ENCODE measurements at regions not wholly inside any gene's neighbourhood (a gene's known extent, or its start where the extent isn't known, plus 50 kb on each side); places are given as distances from the start of the nearest gene placed in this dataset.

DNA sequence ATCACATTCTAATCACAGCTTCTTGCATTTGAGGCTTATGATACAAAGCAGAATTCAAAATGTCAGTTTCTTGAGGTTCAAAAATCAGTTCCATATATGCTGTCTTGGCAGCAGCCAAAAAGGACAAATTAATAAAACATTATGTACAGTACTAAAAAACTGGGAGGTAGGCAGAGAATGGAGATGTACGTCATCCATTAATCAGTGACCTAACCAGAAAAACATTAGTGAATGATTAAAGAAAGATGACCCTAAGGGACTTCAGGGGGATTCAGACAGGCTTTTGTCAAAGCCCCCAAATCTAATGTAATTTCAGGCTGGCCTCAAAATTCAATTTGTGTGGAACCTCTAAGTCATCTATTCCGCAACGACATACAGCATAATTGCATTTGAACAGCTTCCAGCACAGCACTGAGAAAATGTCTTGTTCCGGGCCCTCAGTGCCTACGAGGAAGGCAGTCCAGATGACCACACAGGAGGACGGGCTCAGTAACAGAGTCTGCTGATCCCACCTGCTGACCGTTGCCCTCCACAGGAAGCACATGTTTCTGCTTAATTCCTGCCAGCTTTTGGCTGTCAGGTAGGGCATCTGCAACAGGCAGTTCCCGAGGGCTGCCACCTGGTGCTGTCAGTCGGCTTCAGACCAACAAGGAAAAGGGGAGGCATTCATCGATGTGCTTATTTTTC is 83.8 kb upstream of the HHIP start:
- peak overlapping the region in 4 of 11 experiments; percentile 5 to 26 (median 19); a peak in 4 of 22 replicates for H3K4me2 ChIP-seq
- H3K27me3 ChIP-seq, result no peaks in the 10 kb centered on the region
- no peak for TF ChIP-seq Cebpa-rat (IDR thresholded peaks at IDR 0.05)
- no peaks in the 10 kb centered on the region for H4K20me1 ChIP-seq
- H3K4me3 ChIP-seq, result no peak overlapping the region
- no peak overlapping the region for H3K27ac ChIP-seq
- no peaks in the 10 kb centered on the region for H3K9me3 ChIP-seq (replicated peaks in 1 of 11)
- no peak overlapping the region for H3K9ac ChIP-seq
- H3K36me3 ChIP-seq, result no peaks in the 10 kb centered on the region
- peaks cover 0 to 9% (median under 1%) of the 10 kb centered on the region in 10 experiments; a peak in 7 of 20 replicates for H3K4me1 ChIP-seq

DNA sequence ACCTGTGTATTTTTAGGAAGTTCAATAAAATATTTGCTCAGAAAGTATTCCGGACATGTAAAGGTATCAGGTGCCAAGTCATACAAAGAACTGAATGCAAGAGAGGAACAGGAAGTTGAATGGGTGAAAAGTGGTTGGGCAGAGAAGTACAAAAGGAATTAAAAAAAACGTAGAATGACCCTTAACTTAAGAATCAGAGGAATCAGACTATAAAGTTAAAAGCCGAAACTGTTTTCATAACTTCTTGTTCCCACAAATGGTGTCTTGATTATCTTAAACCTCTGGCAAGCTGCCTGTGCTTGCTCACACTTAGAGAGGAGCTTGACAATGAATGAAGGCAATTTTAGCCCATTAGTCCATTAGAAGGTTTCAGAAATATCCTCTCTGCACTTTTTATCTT is 81.6 kb upstream of the HHIP start:
- Histone ChIP-seq H4K20me1 (no peaks in the 10 kb centered on the region), H3K36me3 (no peaks in the 10 kb centered on the region), H3K4me2 (no peak overlapping the region), H3K27ac (no peak overlapping the region), H3K4me1 (peaks cover 0 to 9% (median 0%) of the 10 kb centered on the region in 10 experiments; a peak in 6 of 20 replicates), H3K9ac (no peak overlapping the region), H3K27me3 (no peaks in the 10 kb centered on the region), H3K9me3 (replicated peaks in 1 of 11) (no peaks in the 10 kb centered on the region), H3K4me3 (no peak overlapping the region)
- TF ChIP-seq Cebpa-rat (IDR thresholded peaks at IDR 0.05), result no peak

DNA sequence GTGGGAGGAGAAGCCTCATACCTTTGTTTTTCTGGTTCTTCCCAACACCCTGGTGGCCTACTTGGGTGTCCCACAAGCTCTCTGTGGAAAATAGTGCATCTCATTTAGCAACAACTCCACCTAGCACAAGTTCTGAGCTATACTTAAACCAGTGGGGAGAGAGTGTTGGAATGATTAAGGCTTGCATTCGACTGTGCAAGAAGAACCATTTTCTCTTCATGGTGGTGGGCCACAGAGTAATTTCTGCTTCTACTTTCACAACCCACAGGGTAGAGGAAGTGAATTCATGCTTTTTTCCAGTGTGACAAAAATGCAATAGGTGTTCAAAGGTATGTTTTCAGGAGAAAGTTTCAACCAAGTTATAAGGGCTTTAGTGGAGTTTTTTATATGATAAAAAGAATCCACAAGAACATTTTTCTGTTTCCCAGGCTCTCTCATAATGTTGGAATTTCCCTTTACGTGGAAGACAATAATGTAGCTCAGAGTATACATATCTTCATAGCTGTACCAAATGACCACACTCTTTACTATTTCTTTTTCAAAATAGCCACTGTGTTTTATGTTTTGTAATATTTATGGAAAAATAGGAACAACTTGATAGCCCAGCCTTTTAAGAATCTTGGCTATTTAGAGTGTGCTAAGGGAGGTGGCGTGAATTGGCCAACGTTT is 80.3 kb upstream of the HHIP start:
- Histone ChIP-seq H3K27ac (no peak overlapping the region), H3K4me1 (peaks cover 0 to 9% (median 0%) of the 10 kb centered on the region in 10 experiments; a peak in 6 of 20 replicates), H3K4me3 (no peak overlapping the region), H3K27me3 (no peaks in the 10 kb centered on the region), H4K20me1 (no peaks in the 10 kb centered on the region), H3K9me3 (replicated peaks in 1 of 11) (no peaks in the 10 kb centered on the region), H3K36me3 (no peaks in the 10 kb centered on the region), H3K4me2 (no peak overlapping the region), H3K9ac (no peak overlapping the region)
- TF ChIP-seq Cebpa-rat (IDR thresholded peaks at IDR 0.05), result no peak

DNA sequence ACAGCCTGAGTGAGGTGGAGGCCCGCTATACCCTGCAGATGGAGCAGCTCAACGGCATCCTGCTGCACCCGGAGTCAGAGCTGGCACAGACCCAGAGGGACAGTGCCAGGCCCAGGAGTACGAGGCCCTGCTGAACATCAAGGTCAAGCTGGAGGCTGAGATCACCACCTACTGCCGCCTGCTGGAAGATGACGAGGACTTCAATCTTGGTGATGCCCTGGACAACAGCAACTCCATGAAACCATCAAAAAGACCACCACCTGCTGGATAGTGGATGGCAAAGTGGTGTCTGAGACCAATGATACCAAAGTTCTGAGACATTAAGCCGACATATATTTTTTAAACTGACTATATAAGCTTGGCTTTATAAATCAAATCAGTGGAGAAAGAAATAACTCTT is 73.3 kb upstream of the HHIP start:
- H3K4me3 ChIP-seq, result no peak overlapping the region
- H3K4me2 ChIP-seq, result no peak overlapping the region
- H3K9ac ChIP-seq, result no peak overlapping the region
- no peaks in the 10 kb centered on the region for H3K9me3 ChIP-seq (replicated peaks in 1 of 11)
- no peaks in the 10 kb centered on the region for H3K36me3 ChIP-seq
- H3K27ac ChIP-seq, result no peak overlapping the region
- no peaks in the 10 kb centered on the region for H3K27me3 ChIP-seq
- peaks cover 17 to 28% (median 24%) of the 10 kb centered on the region in 10 experiments for H3K4me1 ChIP-seq
- TF ChIP-seq Cebpa-rat (IDR thresholded peaks at IDR 0.05), result no peak
- H4K20me1 ChIP-seq, result no peaks in the 10 kb centered on the region

DNA sequence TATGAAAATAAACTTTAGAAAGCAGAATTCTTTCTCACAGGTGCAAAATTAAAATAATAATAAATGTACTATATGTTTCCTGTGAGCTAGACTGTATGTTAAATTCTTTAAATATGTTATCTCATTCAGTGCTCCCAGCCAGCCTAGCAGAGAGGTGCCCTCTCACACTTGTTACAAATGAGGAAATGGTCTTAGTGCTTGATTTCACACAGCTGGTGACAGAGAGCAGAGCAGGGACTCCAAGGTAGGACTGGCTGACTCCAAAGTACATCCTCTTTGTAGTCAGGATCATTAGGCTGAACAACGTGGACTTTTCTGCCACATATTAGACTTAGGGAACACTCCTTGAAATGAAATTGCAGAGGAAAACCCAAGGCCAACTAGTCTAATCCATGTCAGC is 72.0 kb upstream of the HHIP start:
- H3K27ac ChIP-seq, result peak overlapping the region in 7 of 11 experiments; percentile 8 to 72 (median 57); a peak in 13 of 22 replicates
- peak overlapping the region in 4 of 11 experiments; percentile 20 to 35 (median 30); a peak in 4 of 22 replicates for H3K9ac ChIP-seq
- no peaks in the 10 kb centered on the region for H3K36me3 ChIP-seq
- no peaks in the 10 kb centered on the region for H3K9me3 ChIP-seq (replicated peaks in 1 of 11)
- H3K4me3 ChIP-seq, result peak overlapping the region in 3 of 10 experiments; percentile 9 to 23 (median 15); a peak in 3 of 20 replicates
- no peaks in the 10 kb centered on the region for H3K27me3 ChIP-seq
- peaks cover 17 to 28% (median 24%) of the 10 kb centered on the region in 10 experiments for H3K4me1 ChIP-seq
- H3K4me2 ChIP-seq, result peak overlapping the region; percentile 36 to 89 (median 79); a peak in 21 of 22 replicates
- TF ChIP-seq Cebpa-rat (IDR thresholded peaks at IDR 0.05), result no peak
- no peaks in the 10 kb centered on the region for H4K20me1 ChIP-seq

DNA sequence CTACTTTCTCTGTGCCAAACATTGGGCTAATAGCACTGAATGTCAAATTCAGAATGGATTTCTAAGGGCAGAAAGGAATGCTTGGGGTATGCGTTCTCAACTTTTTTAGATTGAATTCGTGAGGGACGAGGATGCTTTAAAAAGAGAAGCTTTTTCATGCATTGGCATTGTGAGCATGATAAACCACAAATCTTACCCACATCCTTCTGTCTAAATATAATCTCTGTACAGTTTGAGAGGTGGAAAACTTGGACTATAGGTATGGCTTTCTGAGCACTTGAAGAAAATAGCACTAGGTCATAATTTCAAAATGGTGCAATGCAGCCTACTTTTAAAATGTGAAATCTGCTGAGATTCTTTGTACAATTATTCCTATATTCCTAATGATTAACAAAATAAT is 71.4 kb upstream of the HHIP start:
- H3K36me3 ChIP-seq, result no peaks in the 10 kb centered on the region

DNA sequence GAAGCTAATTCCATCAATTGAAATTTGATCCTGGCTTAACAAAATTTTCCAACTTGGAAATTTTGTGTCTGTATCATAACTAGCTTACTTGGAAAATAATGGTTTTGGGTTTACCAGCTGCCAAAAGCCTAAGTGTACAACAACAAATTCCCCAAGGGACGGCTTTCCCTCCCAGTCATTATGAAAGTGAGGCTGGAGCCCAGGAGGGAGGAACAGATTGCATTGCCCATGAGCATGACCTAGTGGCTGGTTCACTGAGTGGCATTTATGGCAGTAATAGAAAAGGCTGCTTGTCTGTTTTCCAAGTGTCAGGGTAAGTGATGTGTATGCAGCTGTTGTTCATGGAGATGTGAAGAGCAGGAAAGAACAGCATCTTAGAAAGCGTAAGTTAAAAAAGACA is 70.8 kb upstream of the HHIP start:
- peaks cover 17 to 28% (median 24%) of the 10 kb centered on the region in 10 experiments for H3K4me1 ChIP-seq
- no peak overlapping the region for H3K4me3 ChIP-seq
- no peak for TF ChIP-seq Cebpa-rat (IDR thresholded peaks at IDR 0.05)
- no peak overlapping the region for H3K9ac ChIP-seq
- H3K36me3 ChIP-seq, result no peaks in the 10 kb centered on the region
- H3K27ac ChIP-seq, result peak overlapping the region in 5 of 11 experiments; percentile 42 to 72 (median 59); a peak in 6 of 22 replicates
- no peaks in the 10 kb centered on the region for H4K20me1 ChIP-seq
- no peaks in the 10 kb centered on the region for H3K27me3 ChIP-seq
- H3K9me3 ChIP-seq (replicated peaks in 1 of 11), result no peaks in the 10 kb centered on the region
- H3K4me2 ChIP-seq, result peak overlapping the region in 8 of 11 experiments; percentile 67 to 89 (median 80); a peak in 15 of 22 replicates

More for the DNA sequence above, 71.4 kb upstream of the HHIP start:
- Histone ChIP-seq H3K4me1 (peaks cover 17 to 28% (median 24%) of the 10 kb centered on the region in 10 experiments), H3K27me3 (no peaks in the 10 kb centered on the region), H3K4me2 (peak overlapping the region; percentile 36 to 89 (median 79)), H3K4me3 (peak overlapping the region in 3 of 10 experiments; percentile 9 to 23 (median 15); a peak in 3 of 20 replicates), H4K20me1 (no peaks in the 10 kb centered on the region), H3K9me3 (replicated peaks in 1 of 11) (no peaks in the 10 kb centered on the region), H3K27ac (peak overlapping the region in 7 of 11 experiments; percentile 8 to 72 (median 57); a peak in 13 of 22 replicates), H3K9ac (peak overlapping the region in 4 of 11 experiments; percentile 20 to 35 (median 30); a peak in 4 of 22 replicates)
- no peak for TF ChIP-seq Cebpa-rat (IDR thresholded peaks at IDR 0.05)

DNA sequence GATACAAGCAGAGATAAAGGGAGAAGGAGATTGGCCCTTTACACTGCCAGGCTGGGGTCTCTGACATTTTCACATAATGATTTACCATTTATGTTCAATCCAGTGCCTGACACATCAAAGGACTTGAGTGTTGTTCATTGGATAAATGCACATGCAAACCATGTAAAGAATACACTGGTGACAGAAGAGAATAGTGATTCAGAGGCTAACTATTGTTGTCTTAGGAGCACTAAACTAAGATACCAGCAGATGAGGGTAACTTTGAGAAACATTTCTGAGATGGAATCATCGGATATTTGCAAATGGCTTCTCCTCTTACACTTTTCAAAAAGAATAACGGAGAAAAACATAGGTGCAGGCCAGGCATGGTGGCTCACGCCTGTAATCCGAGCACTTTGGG is 67.3 kb upstream of the HHIP start:
- H4K20me1 ChIP-seq, result no peaks in the 10 kb centered on the region
- no peak overlapping the region for H3K4me3 ChIP-seq
- H3K27ac ChIP-seq, result no peak overlapping the region
- H3K4me1 ChIP-seq, result peaks cover 17 to 24% (median 21%) of the 10 kb centered on the region in 10 experiments
- no peaks in the 10 kb centered on the region for H3K36me3 ChIP-seq
- H3K4me2 ChIP-seq, result no peak overlapping the region
- TF ChIP-seq Cebpa-rat (IDR thresholded peaks at IDR 0.05), result no peak
- H3K9ac ChIP-seq, result no peak overlapping the region
- no peaks in the 10 kb centered on the region for H3K9me3 ChIP-seq (replicated peaks in 1 of 11)
- no peaks in the 10 kb centered on the region for H3K27me3 ChIP-seq

DNA sequence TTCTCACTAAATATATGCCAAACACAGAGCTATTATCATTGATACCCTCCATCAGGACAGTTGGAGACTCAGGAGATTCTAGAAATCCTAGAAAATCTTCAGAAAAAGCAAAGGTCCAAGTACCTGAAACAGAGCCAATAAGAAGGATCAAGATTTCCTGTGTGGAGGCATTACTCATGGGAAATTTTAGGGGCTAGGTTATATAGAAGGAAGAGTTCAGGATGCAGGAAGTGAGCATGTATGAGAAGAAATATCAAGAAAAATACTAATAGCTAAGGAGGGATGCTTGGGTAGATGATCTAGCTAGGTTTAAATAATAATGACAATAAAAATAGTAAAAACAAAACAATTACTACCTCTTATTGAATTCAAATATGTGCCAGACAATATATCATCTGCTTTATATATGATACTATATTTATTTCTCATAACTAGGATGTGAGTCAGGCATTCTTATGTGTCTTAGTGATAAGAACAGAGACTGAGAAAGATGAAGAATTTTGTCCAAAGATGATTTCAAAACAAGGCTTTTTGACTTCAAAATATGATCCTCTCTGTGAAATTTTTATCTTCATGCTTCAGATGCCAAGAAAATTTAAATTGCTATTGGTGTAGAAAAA is 66.4 kb upstream of the HHIP start:
- H3K4me2 ChIP-seq, result no peak overlapping the region
- no peaks in the 10 kb centered on the region for H4K20me1 ChIP-seq
- H3K27ac ChIP-seq, result no peak overlapping the region
- H3K4me1 ChIP-seq, result peaks cover 10 to 15% (median 12%) of the 10 kb centered on the region in 10 experiments
- no peak overlapping the region for H3K4me3 ChIP-seq
- no peaks in the 10 kb centered on the region for H3K27me3 ChIP-seq
- H3K9me3 ChIP-seq (replicated peaks in 1 of 11), result no peaks in the 10 kb centered on the region
- H3K36me3 ChIP-seq, result no peaks in the 10 kb centered on the region
- TF ChIP-seq Cebpa-rat (IDR thresholded peaks at IDR 0.05), result no peak
- no peak overlapping the region for H3K9ac ChIP-seq
